Neural cell (in vitro differentiated cells): ENCODE measurements at regions not wholly inside any gene's neighbourhood (a gene's known extent, or its start where the extent isn't known, plus 50 kb on each side); places are given as distances from the start of the nearest gene placed in this dataset.

ENCODE experiments used
- H2AFZ ChIP-seq: fragments of 200-600, 300-800 bp; sonication (generic), shearing (Covaris generic); 2 replicates; pipeline ENCODE4 v1.6.0; 2014; ENCODE audit warnings: low read depth, mild to moderate bottlenecking, antibody characterized with exemption, low read length, moderate library complexity
- H3F3A ChIP-seq: fragments of 200-600 bp; shearing (Covaris generic); 2 replicates; pipeline ENCODE4 v1.6.1; 2016; ENCODE audit warnings: mild to moderate bottlenecking, moderate library complexity, mixed read lengths, antibody characterized with exemption, low read length; ENCODE audit not compliant: insufficient read depth, poor library complexity, severe bottlenecking
- H3K27ac ChIP-seq: fragments of 200-600, 300-800 bp; sonication (generic), shearing (Covaris generic); 2 replicates; pipeline ENCODE4 v1.5.1; 2014; ENCODE audit warnings: mild to moderate bottlenecking, low read length, moderate library complexity
- H3K27me3 ChIP-seq: fragments of 300-800, 200-600 bp; sonication (generic), shearing (Covaris generic); 2 replicates; pipeline ENCODE4 v1.6.0; 2014; ENCODE audit warnings: mild to moderate bottlenecking, low read depth, low read length, moderate library complexity; ENCODE audit not compliant: insufficient read depth
- H3K36me3 ChIP-seq: fragments of 300-800, 200-600 bp; sonication (generic), shearing (Covaris generic); 2 replicates; pipeline ENCODE4 v1.5.1; 2014; ENCODE audit warnings: mild to moderate bottlenecking, antibody characterized with exemption, low read length, moderate library complexity; ENCODE audit not compliant: insufficient read depth
- H3K4me2 ChIP-seq: fragments of 300-800, 200-600 bp; sonication (generic), shearing (Covaris generic); 2 replicates; pipeline ENCODE4 v1.6.0; 2014; ENCODE audit warnings: mild to moderate bottlenecking, low read length
- H3K4me3 ChIP-seq: fragments of 300-800, 200-600 bp; sonication (generic), shearing (Covaris generic); 2 replicates; pipeline ENCODE4 v1.5.1; 2014; ENCODE audit warnings: mild to moderate bottlenecking, low read length, moderate library complexity
- H3K79me2 ChIP-seq: fragments of 200-600 bp; shearing (Covaris generic); replicated peaks from 2 replicates; pipeline ENCODE4 v1.6.0; 2014; ENCODE audit warnings: mild to moderate bottlenecking, low read length, moderate library complexity; ENCODE audit not compliant: insufficient read depth
- H3K9ac ChIP-seq: fragments of 300-800, 200-600 bp; sonication (generic), shearing (Covaris generic); 2 replicates; pipeline ENCODE4 v1.6.1; 2016; ENCODE audit warnings: mild to moderate bottlenecking, low read length, mixed read lengths
- H3K9me2 ChIP-seq: fragments of 200-600 bp; shearing (Covaris generic); 2 replicates; pipeline ENCODE4 v1.6.1; 2016; ENCODE audit warnings: mild to moderate bottlenecking, low read length, mixed read lengths; ENCODE audit not compliant: insufficient read depth
- H3K9me3 ChIP-seq: fragments of 200-600, 300-800 bp; sonication (generic), shearing (Covaris generic); 2 replicates; pipeline ENCODE4 v1.6.1; 2016; ENCODE audit warnings: mild to moderate bottlenecking, mixed run types, low read length, moderate library complexity, mixed read lengths
- H4K20me1 ChIP-seq: fragments of 200-600 bp; shearing (Covaris generic); 2 replicates; pipeline ENCODE4 v1.6.1; 2016; ENCODE audit warnings: mild to moderate bottlenecking, mixed run types; ENCODE audit not compliant: insufficient read depth
- EP300 ChIP-seq: fragments of 450-650 bp; conservative IDR thresholded peaks from 2 replicates; pipeline ENCODE4 v1.6.1; 2014; ENCODE audit warnings: antibody characterized with exemption, mild to moderate bottlenecking, moderate library complexity; ENCODE audit not compliant: poor library complexity, severe bottlenecking
- EZH2 ChIP-seq: fragments of 200-600, 300-800 bp; shearing (Covaris generic), sonication (generic); IDR thresholded peaks from 2 replicates; pipeline ENCODE4 v1.6.1; 2014; ENCODE audit warnings: antibody characterized with exemption, low read length, borderline replicate concordance, mild to moderate bottlenecking; ENCODE audit not compliant: insufficient read depth, poor library complexity, severe bottlenecking
- MXI1 ChIP-seq: fragments of 450-650 bp; conservative IDR thresholded peaks from 2 replicates; pipeline ENCODE4 v1.6.1; 2014; ENCODE audit warnings: antibody characterized with exemption, mild to moderate bottlenecking; ENCODE audit not compliant: poor library complexity, severe bottlenecking
- POLR2AphosphoS5 ChIP-seq: IDR thresholded peaks from 2 replicates; pipeline ENCODE4 v1.6.1; 2012
- RAD21 ChIP-seq: fragments of 450-650 bp; conservative IDR thresholded peaks from 2 replicates; pipeline ENCODE4 v1.6.1; 2014; ENCODE audit warnings: antibody characterized with exemption, mild to moderate bottlenecking, moderate library complexity
- SMC3 ChIP-seq: fragments of 450-650 bp; conservative IDR thresholded peaks from 2 replicates; pipeline ENCODE4 v1.6.1; 2014; ENCODE audit warnings: antibody characterized with exemption, mild to moderate bottlenecking, moderate library complexity; ENCODE audit not compliant: poor library complexity
- TAF1 ChIP-seq: IDR thresholded peaks from 2 replicates; pipeline ENCODE4 v1.6.1; 2012; ENCODE audit warnings: low read depth
- TF ChIP-seq, protein P1 (sequence below): IDR thresholded peaks from 2 replicates; pipeline ENCODE4 v1.6.1; 2012; ENCODE audit warnings: borderline replicate concordance
- TF ChIP-seq, protein P2 (sequence below): fragments of 450-650 bp; IDR thresholded peaks from 2 replicates; pipeline ENCODE4 v1.5.1; 2014; ENCODE audit warnings: antibody characterized with exemption, mild to moderate bottlenecking, moderate library complexity; ENCODE audit not compliant: poor library complexity, severe bottlenecking

DNA sequence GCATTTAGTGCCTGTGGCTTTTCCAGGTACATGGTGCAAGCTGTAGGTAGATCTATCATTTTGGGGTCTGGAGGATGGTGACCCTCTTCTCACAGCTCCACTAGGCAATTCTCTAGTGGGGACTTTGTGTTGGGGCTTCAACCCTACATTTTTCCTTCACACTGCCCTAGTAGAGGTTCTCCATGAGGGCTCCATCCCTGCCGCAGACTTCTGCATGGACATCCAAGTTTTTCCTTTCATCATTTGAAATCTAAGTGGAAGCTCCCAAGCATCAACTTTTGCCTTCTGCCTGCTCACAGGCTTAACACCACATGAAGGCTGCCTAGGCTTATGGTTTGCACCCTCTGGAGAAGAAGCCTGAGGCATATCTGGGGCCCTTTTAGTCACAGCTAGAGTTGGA lies 492.7 kb downstream of the PIK3C3 start:
- no peaks in the 10 kb centered on the region for H3K27me3 ChIP-seq
- H3F3A ChIP-seq, result no peaks in the 10 kb centered on the region
- no peaks in the 10 kb centered on the region for H3K79me2 ChIP-seq
- no peak overlapping the region for H3K4me3 ChIP-seq
- no peaks in the 10 kb centered on the region for H3K9me2 ChIP-seq
- no peak overlapping the region for H3K4me2 ChIP-seq
- H2AFZ ChIP-seq, result no peak overlapping the region
- H3K27ac ChIP-seq, result no peak overlapping the region
- H3K36me3 ChIP-seq, result no peaks in the 10 kb centered on the region
- no peaks in the 10 kb centered on the region for H4K20me1 ChIP-seq
- no peaks in the 10 kb centered on the region for H3K9me3 ChIP-seq
- H3K9ac ChIP-seq, result no peak overlapping the region
- TF ChIP-seq SMC3, result no peak
- TF ChIP-seq EP300, result no peak
- TF ChIP-seq, protein P1, sequence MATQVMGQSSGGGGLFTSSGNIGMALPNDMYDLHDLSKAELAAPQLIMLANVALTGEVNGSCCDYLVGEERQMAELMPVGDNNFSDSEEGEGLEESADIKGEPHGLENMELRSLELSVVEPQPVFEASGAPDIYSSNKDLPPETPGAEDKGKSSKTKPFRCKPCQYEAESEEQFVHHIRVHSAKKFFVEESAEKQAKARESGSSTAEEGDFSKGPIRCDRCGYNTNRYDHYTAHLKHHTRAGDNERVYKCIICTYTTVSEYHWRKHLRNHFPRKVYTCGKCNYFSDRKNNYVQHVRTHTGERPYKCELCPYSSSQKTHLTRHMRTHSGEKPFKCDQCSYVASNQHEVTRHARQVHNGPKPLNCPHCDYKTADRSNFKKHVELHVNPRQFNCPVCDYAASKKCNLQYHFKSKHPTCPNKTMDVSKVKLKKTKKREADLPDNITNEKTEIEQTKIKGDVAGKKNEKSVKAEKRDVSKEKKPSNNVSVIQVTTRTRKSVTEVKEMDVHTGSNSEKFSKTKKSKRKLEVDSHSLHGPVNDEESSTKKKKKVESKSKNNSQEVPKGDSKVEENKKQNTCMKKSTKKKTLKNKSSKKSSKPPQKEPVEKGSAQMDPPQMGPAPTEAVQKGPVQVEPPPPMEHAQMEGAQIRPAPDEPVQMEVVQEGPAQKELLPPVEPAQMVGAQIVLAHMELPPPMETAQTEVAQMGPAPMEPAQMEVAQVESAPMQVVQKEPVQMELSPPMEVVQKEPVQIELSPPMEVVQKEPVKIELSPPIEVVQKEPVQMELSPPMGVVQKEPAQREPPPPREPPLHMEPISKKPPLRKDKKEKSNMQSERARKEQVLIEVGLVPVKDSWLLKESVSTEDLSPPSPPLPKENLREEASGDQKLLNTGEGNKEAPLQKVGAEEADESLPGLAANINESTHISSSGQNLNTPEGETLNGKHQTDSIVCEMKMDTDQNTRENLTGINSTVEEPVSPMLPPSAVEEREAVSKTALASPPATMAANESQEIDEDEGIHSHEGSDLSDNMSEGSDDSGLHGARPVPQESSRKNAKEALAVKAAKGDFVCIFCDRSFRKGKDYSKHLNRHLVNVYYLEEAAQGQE, result no peak
- TF ChIP-seq TAF1, result no peak
- TF ChIP-seq, protein P2, sequence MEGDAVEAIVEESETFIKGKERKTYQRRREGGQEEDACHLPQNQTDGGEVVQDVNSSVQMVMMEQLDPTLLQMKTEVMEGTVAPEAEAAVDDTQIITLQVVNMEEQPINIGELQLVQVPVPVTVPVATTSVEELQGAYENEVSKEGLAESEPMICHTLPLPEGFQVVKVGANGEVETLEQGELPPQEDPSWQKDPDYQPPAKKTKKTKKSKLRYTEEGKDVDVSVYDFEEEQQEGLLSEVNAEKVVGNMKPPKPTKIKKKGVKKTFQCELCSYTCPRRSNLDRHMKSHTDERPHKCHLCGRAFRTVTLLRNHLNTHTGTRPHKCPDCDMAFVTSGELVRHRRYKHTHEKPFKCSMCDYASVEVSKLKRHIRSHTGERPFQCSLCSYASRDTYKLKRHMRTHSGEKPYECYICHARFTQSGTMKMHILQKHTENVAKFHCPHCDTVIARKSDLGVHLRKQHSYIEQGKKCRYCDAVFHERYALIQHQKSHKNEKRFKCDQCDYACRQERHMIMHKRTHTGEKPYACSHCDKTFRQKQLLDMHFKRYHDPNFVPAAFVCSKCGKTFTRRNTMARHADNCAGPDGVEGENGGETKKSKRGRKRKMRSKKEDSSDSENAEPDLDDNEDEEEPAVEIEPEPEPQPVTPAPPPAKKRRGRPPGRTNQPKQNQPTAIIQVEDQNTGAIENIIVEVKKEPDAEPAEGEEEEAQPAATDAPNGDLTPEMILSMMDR, result no peak
- TF ChIP-seq EZH2, result no peak
- TF ChIP-seq RAD21, result no peak
- no peak for TF ChIP-seq POLR2AphosphoS5
- TF ChIP-seq MXI1, result no peak

DNA sequence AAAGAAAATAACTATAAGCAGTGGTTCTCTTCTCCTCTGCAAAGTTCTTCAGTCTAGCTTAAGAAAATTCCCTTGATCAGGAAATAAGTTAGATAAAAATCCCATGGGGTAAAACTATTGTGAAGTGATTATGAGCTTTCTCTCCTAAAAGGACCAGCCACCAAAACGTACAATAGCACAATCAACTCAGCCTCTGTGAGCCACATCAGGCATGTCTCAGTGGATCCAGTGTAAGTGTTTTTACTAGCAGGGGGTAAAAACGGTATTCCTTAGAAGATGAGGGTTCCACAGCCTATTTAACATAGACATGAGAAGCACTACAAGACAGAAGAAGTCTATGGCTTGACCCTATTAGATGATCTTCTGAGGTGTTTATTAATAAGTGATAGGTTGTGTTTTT lies 503.2 kb downstream of the PIK3C3 start:
- H3K27ac ChIP-seq, result peak overlapping the region; percentile 40
- no peaks in the 10 kb centered on the region for H3K9me2 ChIP-seq
- H3K79me2 ChIP-seq, result no peaks in the 10 kb centered on the region
- TF ChIP-seq POLR2AphosphoS5 (peak; percentile 37), RAD21 (no peak)
- TF ChIP-seq, protein P1, result no peak
- H3K4me3 ChIP-seq, result no peak overlapping the region
- H3K9me3 ChIP-seq, result no peaks in the 10 kb centered on the region
- no peaks in the 10 kb centered on the region for H3K27me3 ChIP-seq
- no peak overlapping the region for H2AFZ ChIP-seq
- no peaks in the 10 kb centered on the region for H4K20me1 ChIP-seq
- no peaks in the 10 kb centered on the region for H3K36me3 ChIP-seq
- no peaks in the 10 kb centered on the region for H3F3A ChIP-seq
- H3K9ac ChIP-seq, result no peak overlapping the region
- H3K4me2 ChIP-seq, result no peak overlapping the region
